HL-60 (cell line): ENCODE measurements at regions not wholly inside any gene's neighbourhood (a gene's known extent, or its start where the extent isn't known, plus 50 kb on each side); places are given as distances from the start of the nearest gene placed in this dataset.

Experiments used
- CTCF ChIP-seq: IDR thresholded peaks from one replicate; pipeline ENCODE4 v1.5.1; 2011; ENCODE audit warnings: low read length, control low read depth, inconsistent platforms; ENCODE audit not compliant: insufficient read depth
- GABPA ChIP-seq: IDR thresholded peaks from 2 replicates; pipeline ENCODE4 v1.6.1; 2012; ENCODE audit warnings: low read depth
- POLR2AphosphoS5 ChIP-seq: IDR thresholded peaks from 2 replicates; pipeline ENCODE4 v1.6.1; 2012; ENCODE audit warnings: low read depth
- REST ChIP-seq: IDR thresholded peaks from 2 replicates; pipeline ENCODE4 v1.6.1; 2012; ENCODE audit warnings: low read depth; ENCODE audit not compliant: insufficient replicate concordance

DNA sequence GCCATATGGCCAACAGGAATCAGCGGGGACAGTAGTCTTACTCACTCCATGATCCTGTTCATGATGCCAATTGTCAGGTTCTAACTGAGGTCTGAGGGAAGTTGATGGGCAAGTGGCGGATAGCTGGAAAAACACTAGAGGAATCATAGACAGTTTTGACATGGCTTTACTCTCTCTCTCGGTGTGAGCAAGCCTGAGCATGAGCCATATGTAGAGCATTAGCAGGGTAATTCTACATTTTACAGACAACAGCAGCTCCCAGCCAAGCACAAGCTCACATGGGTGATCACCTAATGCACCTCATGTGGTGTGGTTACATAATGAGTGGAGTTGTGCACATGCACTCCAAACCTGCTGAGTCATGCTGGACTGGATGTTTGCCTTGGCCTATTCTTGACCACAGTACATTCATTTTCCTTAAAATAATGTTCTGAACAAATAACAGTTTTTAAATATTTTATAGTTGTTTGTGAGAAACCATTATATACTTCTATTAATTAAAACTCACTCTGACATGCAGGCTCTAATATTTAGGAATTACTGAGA, 429.2 kb downstream of the GPAT3 start:
- TF ChIP-seq CTCF (no peak), GABPA (no peak), POLR2AphosphoS5 (no peak), REST (no peak)
